CD4-positive, alpha-beta T cell treated with Interleukin-4 for 4 hours (primary cell): ENCODE measurements at regions not wholly inside any gene's neighbourhood (a gene's known extent, or its start where the extent isn't known, plus 50 kb on each side); places are given as distances from the start of the nearest gene placed in this dataset.
"Not testable (repeated sequence)": the region's sequence is repeated elsewhere in the genome, so short reads cannot be mapped to it uniquely, and the experiment has no call there.

Experiments used
- DNase-seq: peaks from one replicate; pipeline ENCODE4 v3.0.0-alpha.2; 2020

GRCh38 chr2:16454621-16455020 is 211.0 kb downstream of the CYRIA start:
- no peak for DNase-seq

- DNase-seq: no peak
Observed at GRCh38 chr2:16452123-16452522, 213.5 kb downstream of the CYRIA start.

GRCh38 chr2:16446706-16447105 is 218.9 kb downstream of the CYRIA start:
- no peak for DNase-seq

- no peak for DNase-seq
Observed at GRCh38 chr2:16442971-16443370, 222.7 kb downstream of the CYRIA start.

- DNase-seq: no peak
Observed at GRCh38 chr2:16441431-16441830, 224.2 kb downstream of the CYRIA start.

GRCh38 chr2:16440898-16441297 is 224.7 kb downstream of the CYRIA start:
- no peak for DNase-seq

GRCh38 chr2:16438613-16439321 is 226.9 kb downstream of the CYRIA start:
- no peak for DNase-seq

GRCh38 chr2:16437189-16437588 is 228.4 kb downstream of the CYRIA start:
- DNase-seq: no peak

GRCh38 chr2:16434393-16434792 is 231.2 kb downstream of the CYRIA start:
- DNase-seq: no peak

- DNase-seq: no peak
Observed at GRCh38 chr2:16430846-16431245, 234.8 kb downstream of the CYRIA start.

- no peak for DNase-seq
Observed at GRCh38 chr2:16429431-16430145, 236.0 kb downstream of the CYRIA start.

- no peak for DNase-seq
Observed at GRCh38 chr2:16429002-16429401, 236.6 kb downstream of the CYRIA start.

GRCh38 chr2:16425462-16426336 is 239.9 kb downstream of the CYRIA start:
- no peak for DNase-seq

GRCh38 chr2:16420421-16420820 is 245.2 kb downstream of the CYRIA start:
- no peak for DNase-seq

- DNase-seq: no peak
Observed at GRCh38 chr2:16417726-16418125, 247.9 kb downstream of the CYRIA start.

- DNase-seq: no peak
Observed at GRCh38 chr2:16416651-16417050, 249.0 kb downstream of the CYRIA start.

- DNase-seq: not testable (repeated sequence)
Observed at GRCh38 chr2:16415861-16416260, 249.8 kb downstream of the CYRIA start.

- DNase-seq: no peak
Observed at GRCh38 chr2:16413947-16414346, 251.7 kb downstream of the CYRIA start.

GRCh38 chr2:16413285-16413684 is 252.3 kb downstream of the CYRIA start:
- no peak for DNase-seq

GRCh38 chr2:16412321-16413030 is 253.2 kb downstream of the CYRIA start:
- no peak for DNase-seq

- no peak for DNase-seq
Observed at GRCh38 chr2:16411788-16412187, 253.8 kb downstream of the CYRIA start.

GRCh38 chr2:16409849-16410248 is 255.8 kb downstream of the CYRIA start:
- DNase-seq: no peak

GRCh38 chr2:16409006-16409390 is 256.6 kb downstream of the CYRIA start:
- DNase-seq: no peak
